Nephron progenitor cell (in vitro differentiated cells): ENCODE measurements at regions not wholly inside any gene's neighbourhood (a gene's known extent, or its start where the extent isn't known, plus 50 kb on each side); places are given as distances from the start of the nearest gene placed in this dataset.

ENCODE experiments used
- DNase-seq: peaks from one replicate; pipeline ENCODE4 v3.0.0; 2021
- H3K27ac Mint-ChIP-seq: 2 replicates; pipeline ENCODE4 v1.8.0; 2021; ENCODE audit warnings: mild to moderate bottlenecking, moderate library complexity, mixed read lengths
- H3K27me3 Mint-ChIP-seq: 2 replicates; pipeline ENCODE4 v1.8.0; 2021; ENCODE audit warnings: mild to moderate bottlenecking, low read depth, mixed read lengths; ENCODE audit not compliant: poor library complexity
- H3K36me3 Mint-ChIP-seq: 2 replicates; pipeline ENCODE4 v1.8.0; 2021; ENCODE audit warnings: low read depth, mixed read lengths
- H3K4me1 Mint-ChIP-seq: 2 replicates; pipeline ENCODE4 v1.8.0; 2021; ENCODE audit warnings: mixed read lengths
- H3K4me3 Mint-ChIP-seq: 2 replicates; pipeline ENCODE4 v1.8.0; 2021; ENCODE audit warnings: mild to moderate bottlenecking, moderate library complexity, mixed read lengths
- H3K9me3 Mint-ChIP-seq: 2 replicates; pipeline ENCODE4 v1.8.0; 2021; ENCODE audit warnings: mild to moderate bottlenecking, moderate library complexity, mixed read lengths
- TF ChIP-seq, protein P1 (sequence below): fragments of 200-600 bp; sonication (generic); IDR thresholded peaks from 2 replicates; pipeline ENCODE4 v1.5.0; 2021; ENCODE audit warnings: antibody characterized with exemption

DNA sequence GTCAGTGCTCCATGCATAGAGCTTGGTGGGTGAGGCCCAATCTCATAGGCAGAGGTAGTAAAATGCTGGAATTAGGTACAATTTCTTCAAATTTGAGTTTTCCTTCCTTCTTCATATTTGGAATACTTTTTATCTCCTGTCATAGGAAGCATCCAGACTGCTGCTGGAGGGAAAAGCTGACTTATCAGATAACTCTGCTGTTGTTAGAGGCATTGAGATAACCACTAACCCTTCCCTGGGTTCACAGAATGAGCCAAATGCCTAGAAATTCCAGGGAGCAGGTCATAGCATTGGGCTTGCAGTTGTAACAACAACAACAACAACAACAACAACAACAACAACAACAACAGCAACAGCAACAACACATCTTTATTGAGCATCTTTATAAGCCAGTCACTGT lies 332.7 kb downstream of the PDCD6IP start:
- no peak overlapping the region for H3K27ac Mint-ChIP-seq
- H3K9me3 Mint-ChIP-seq, result peaks cover 25% of the 10 kb centered on the region
- DNase-seq, result no peak
- H3K4me3 Mint-ChIP-seq, result no peak overlapping the region
- H3K36me3 Mint-ChIP-seq, result peaks cover 10% of the 10 kb centered on the region
- TF ChIP-seq, protein P1, sequence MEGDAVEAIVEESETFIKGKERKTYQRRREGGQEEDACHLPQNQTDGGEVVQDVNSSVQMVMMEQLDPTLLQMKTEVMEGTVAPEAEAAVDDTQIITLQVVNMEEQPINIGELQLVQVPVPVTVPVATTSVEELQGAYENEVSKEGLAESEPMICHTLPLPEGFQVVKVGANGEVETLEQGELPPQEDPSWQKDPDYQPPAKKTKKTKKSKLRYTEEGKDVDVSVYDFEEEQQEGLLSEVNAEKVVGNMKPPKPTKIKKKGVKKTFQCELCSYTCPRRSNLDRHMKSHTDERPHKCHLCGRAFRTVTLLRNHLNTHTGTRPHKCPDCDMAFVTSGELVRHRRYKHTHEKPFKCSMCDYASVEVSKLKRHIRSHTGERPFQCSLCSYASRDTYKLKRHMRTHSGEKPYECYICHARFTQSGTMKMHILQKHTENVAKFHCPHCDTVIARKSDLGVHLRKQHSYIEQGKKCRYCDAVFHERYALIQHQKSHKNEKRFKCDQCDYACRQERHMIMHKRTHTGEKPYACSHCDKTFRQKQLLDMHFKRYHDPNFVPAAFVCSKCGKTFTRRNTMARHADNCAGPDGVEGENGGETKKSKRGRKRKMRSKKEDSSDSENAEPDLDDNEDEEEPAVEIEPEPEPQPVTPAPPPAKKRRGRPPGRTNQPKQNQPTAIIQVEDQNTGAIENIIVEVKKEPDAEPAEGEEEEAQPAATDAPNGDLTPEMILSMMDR, result no peak
- no peaks in the 10 kb centered on the region for H3K4me1 Mint-ChIP-seq
- no peaks in the 10 kb centered on the region for H3K27me3 Mint-ChIP-seq

DNA sequence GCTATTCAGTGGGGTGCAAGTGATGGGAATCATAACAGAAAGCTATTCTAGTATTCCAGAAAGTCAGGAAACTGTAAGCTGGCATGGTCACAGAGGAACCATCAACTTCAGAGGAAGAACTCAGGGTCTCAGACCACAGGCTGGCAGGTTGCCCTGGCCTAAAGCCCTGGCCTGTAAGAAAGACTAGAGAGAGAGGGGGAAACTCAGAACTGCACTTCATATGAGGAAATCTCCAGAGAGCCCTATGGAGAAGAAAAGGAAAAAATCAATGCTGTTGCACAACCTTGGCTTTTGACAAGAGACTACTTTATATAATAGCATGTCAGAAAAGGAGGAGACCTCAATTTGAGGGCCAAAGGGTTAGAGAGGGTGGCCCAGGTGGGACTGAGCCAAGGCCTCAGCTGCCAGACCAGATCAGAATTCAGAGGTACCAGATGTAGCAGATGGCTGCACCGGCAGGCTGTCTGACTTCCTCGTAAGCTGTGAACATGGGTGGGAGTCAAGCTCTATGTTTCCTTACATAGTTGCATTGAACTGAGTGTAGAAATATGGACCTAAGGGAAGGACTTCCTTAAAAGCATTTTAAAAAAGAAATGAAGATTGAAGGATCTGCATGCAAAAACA lies 333.8 kb downstream of the PDCD6IP start:
- H3K4me1 Mint-ChIP-seq, result no peaks in the 10 kb centered on the region
- H3K9me3 Mint-ChIP-seq, result peaks cover 31% of the 10 kb centered on the region
- H3K36me3 Mint-ChIP-seq, result peaks cover 10% of the 10 kb centered on the region
- no peak overlapping the region for H3K4me3 Mint-ChIP-seq
- no peak overlapping the region for H3K27ac Mint-ChIP-seq
- TF ChIP-seq, protein P1, result no peak
- no peaks in the 10 kb centered on the region for H3K27me3 Mint-ChIP-seq
- DNase-seq, result no peak

DNA sequence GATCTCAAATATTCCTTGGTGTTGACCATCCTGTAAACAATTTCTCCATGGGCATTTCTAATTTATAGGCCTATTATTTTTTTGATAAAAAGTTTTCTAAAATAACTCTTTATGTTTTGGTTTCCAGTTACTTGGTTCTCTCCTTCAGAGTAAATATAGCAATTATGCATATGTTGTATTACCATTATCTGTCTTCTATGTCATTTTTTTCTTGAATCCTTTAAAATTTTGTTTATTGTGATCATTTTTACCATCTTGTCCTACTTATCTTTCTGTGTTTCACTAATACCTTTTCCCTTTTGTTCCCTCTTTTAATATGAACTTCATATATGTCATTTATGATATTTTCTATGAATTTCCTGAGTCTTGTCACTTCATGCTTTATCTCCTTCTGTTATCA lies 341.1 kb downstream of the PDCD6IP start:
- peaks cover 12% of the 10 kb centered on the region for H3K36me3 Mint-ChIP-seq
- H3K4me3 Mint-ChIP-seq, result no peak overlapping the region
- DNase-seq, result no peak
- no peaks in the 10 kb centered on the region for H3K27me3 Mint-ChIP-seq
- H3K9me3 Mint-ChIP-seq, result peaks cover 42% of the 10 kb centered on the region
- TF ChIP-seq, protein P1, result no peak
- H3K4me1 Mint-ChIP-seq, result no peaks in the 10 kb centered on the region
- H3K27ac Mint-ChIP-seq, result no peak overlapping the region

DNA sequence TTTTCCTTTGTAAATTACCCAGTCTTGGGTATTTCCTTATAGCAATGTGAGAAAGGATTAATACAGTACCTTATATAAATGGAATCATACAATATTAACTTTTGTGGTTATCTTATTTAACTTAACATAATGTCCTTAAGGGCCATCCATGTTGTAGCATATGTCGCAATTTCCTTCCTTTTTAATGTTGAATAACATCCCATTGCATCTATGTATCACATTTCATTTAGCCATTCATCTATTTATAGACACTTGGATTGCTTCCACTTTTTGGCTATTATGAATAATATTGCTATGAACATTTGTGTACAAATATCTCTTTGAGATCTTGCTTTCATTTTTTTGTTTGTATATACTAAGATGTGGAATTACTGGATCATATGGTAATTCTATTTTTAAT lies 342.2 kb downstream of the PDCD6IP start:
- Mint-ChIP-seq H3K4me3 (no peak overlapping the region), H3K9me3 (peaks cover 31% of the 10 kb centered on the region), H3K4me1 (no peaks in the 10 kb centered on the region), H3K27ac (no peak overlapping the region), H3K36me3 (peaks cover 9% of the 10 kb centered on the region), H3K27me3 (no peaks in the 10 kb centered on the region)
- no peak for DNase-seq
- TF ChIP-seq, protein P1, result no peak

DNA sequence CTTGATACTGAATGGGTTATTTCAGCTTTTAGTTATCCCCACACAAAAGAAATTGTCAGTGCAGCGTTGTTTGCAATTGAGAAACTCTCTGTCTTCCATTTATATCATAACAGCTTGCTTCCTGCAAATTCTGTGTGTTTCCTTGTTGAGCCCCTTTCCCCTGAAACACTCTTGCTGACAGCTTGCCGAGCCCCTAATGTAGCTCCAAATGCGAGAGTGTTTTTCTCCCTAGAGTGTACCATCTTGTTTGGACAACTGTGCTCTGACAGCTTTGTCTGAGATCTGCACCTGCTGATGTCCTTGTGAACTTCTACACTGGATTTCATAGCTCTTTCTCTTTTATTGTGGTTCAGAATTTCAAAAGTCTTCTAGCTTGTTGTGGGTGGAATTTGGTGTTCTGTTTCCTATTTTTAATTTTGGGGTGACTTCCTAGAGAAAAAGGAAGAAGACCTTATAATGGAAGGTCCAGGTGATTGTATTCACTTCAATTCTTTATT lies 343.5 kb downstream of the PDCD6IP start:
- TF ChIP-seq, protein P1, result no peak
- Mint-ChIP-seq H3K36me3 (peaks cover 6% of the 10 kb centered on the region), H3K27me3 (no peaks in the 10 kb centered on the region), H3K4me3 (no peak overlapping the region), H3K9me3 (peaks cover 21% of the 10 kb centered on the region), H3K27ac (no peak overlapping the region), H3K4me1 (no peaks in the 10 kb centered on the region)
- no peak for DNase-seq

DNA sequence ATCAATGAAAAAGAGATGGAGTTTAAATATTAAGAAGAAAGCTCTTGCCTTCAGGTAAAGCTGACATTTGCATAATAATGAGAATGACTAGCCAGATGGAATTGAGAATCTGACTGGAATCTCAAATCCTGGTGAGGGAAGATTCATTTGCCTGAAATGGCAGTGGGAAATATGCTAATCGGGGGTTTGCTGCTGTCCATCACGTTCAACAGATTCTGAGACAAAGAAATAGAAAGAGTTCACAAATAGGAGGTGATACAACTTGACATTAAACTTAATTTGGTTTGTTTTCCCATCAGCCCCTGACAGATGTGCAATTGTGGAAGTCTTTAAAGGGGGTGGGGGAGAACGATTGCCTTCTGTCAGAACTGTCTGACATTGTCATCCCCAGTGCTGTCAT lies 347.4 kb downstream of the PDCD6IP start:
- Mint-ChIP-seq H3K27ac (no peak overlapping the region), H3K9me3 (peaks cover 3% of the 10 kb centered on the region), H3K4me3 (no peak overlapping the region), H3K4me1 (peaks cover 25% of the 10 kb centered on the region), H3K27me3 (no peaks in the 10 kb centered on the region), H3K36me3 (no peaks in the 10 kb centered on the region)
- DNase-seq, result no peak
- TF ChIP-seq, protein P1, result no peak
